Spleen (tissue), 7 donors: ENCODE measurements at regions not wholly inside any gene's neighbourhood (a gene's known extent, or its start where the extent isn't known, plus 50 kb on each side); places are given as distances from the start of the nearest gene placed in this dataset.

Experiments used
- POLR2A ChIP-seq, 3 donors: fragments of 450-650 bp; IDR thresholded peaks; one replicate each; pipeline ENCODE4 v1.5.1; 2017; ENCODE audit warnings: antibody characterized with exemption in 3 of 3, mild to moderate bottlenecking in 1 of 3
- POLR2AphosphoS5 ChIP-seq, 3 donors: sonication (generic); formaldehyde crosslinking; IDR thresholded peaks; one replicate each; pipeline ENCODE4 v1.5.1; 2017; ENCODE audit warnings: antibody characterized with exemption in 3 of 3
- TF ChIP-seq, protein P1 (sequence below), 11 experiments: fragments of 200-600 bp in 7 of 11; fragments of 450-650 bp in 4 of 11; sonication (generic) in 4 of 11; IDR thresholded peaks in 8 of 11; conservative IDR thresholded peaks in 3 of 11; 1 replicate in 7 of 11; 2 replicates in 4 of 11; pipeline versions ENCODE4 v1.4.0 to v1.8.0; 2016 to 2021; ENCODE audit warnings: antibody characterized with exemption in 11 of 11, inconsistent platforms in 4 of 11, mild to moderate bottlenecking in 1 of 11
- donor health status: DM: no; HTN: no; CAD: no; lungs with moderate emphysema.
- donor health status: DM: no; HTN: no; CAD: no.
- donor health status: DM: no; HTN: no; CAD: no.

DNA sequence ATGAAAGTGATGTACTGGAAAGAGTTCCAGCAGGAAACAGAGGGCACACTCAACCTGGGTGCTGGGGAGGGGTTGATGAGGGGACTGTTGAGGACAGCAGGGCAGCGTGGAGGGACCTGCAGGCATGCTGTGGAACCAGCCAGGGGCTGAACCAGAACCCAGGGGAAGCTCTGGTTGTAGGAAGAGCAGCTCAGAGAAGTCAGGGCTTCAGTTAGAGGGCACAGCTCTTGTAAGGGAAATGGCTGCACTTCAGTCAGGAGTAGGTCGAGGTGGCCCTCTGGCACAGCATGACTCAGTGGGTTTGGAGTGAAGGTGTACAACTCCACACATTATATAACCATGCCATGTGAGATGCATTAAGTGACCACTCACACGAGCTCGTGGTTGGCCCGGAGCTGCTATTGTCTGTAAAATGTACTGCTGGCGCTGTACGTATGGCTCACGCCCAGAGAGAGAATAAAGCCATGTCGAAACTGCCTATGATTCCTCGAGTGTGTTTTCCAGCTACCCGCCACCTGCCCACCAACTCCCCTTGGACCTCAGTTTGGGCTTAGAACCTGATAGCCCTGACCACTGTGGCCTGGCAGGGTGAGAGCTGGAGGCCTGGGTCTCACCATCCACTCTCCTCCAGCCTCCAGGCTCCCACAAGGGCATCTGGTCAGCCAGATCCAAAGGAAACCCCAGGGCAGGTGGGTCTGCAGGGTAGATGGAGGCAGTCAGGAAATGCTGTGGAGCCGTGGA lies 136.5 kb upstream of the HS6ST1 start:
- TF ChIP-seq POLR2A (IDR thresholded peaks at IDR 0.05) (no peak), POLR2AphosphoS5 (IDR thresholded peaks at IDR 0.05) (no peak)
- TF ChIP-seq, protein P1, sequence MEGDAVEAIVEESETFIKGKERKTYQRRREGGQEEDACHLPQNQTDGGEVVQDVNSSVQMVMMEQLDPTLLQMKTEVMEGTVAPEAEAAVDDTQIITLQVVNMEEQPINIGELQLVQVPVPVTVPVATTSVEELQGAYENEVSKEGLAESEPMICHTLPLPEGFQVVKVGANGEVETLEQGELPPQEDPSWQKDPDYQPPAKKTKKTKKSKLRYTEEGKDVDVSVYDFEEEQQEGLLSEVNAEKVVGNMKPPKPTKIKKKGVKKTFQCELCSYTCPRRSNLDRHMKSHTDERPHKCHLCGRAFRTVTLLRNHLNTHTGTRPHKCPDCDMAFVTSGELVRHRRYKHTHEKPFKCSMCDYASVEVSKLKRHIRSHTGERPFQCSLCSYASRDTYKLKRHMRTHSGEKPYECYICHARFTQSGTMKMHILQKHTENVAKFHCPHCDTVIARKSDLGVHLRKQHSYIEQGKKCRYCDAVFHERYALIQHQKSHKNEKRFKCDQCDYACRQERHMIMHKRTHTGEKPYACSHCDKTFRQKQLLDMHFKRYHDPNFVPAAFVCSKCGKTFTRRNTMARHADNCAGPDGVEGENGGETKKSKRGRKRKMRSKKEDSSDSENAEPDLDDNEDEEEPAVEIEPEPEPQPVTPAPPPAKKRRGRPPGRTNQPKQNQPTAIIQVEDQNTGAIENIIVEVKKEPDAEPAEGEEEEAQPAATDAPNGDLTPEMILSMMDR (IDR thresholded peaks at IDR 0.05 in 8 of 11, conservative IDR thresholded peaks at IDR 0.05 in 3 of 11) = no peak
